ENCODE measurements at regions not wholly inside any gene's neighbourhood (a gene's known extent, or its start where the extent isn't known, plus 50 kb on each side); places are given as distances from the start of the nearest gene placed in this dataset.

DNA sequence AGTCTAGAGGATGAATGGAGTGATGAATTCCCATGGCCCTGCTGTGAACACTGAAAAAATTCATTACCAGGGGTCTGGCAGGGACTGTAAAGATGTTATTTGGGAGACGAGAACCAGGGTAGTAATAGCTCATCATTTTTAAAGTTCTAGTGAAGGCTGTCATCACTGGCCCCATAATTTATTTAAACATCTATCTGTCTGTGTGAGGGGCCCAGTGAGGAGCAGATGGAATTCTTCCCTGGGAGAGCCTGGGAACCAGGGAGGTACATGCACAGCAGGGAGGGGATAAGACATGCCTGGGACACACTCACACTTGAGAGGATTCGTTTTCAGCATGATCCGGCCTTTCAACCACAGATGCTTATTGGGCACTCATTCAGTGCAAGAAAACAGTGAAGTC is 162.0 kb downstream of the PDGFRA start:
- TF ChIP-seq, protein P1, sequence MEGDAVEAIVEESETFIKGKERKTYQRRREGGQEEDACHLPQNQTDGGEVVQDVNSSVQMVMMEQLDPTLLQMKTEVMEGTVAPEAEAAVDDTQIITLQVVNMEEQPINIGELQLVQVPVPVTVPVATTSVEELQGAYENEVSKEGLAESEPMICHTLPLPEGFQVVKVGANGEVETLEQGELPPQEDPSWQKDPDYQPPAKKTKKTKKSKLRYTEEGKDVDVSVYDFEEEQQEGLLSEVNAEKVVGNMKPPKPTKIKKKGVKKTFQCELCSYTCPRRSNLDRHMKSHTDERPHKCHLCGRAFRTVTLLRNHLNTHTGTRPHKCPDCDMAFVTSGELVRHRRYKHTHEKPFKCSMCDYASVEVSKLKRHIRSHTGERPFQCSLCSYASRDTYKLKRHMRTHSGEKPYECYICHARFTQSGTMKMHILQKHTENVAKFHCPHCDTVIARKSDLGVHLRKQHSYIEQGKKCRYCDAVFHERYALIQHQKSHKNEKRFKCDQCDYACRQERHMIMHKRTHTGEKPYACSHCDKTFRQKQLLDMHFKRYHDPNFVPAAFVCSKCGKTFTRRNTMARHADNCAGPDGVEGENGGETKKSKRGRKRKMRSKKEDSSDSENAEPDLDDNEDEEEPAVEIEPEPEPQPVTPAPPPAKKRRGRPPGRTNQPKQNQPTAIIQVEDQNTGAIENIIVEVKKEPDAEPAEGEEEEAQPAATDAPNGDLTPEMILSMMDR (IDR thresholded peaks at IDR 0.05): no peak
- no peak for TF ChIP-seq EZH2 (IDR thresholded peaks at IDR 0.05; ENCODE audit: borderline replicate concordance, insufficient read depth, low read depth, low read length, poor library complexity, severe bottlenecking)

Measured in B cell (primary cell).